Pancreas (tissue), 10 donors: ENCODE measurements at regions not wholly inside any gene's neighbourhood (a gene's known extent, or its start where the extent isn't known, plus 50 kb on each side); places are given as distances from the start of the nearest gene placed in this dataset.

ENCODE experiments used
- ATAC-seq, 4 donors: fragments of 200-7000 bp; cut with Tn5 transposase; one replicate each; pipeline versions ENCODE4 v1.8.0 to v1.9.1; 2020; ENCODE audit warnings: mild to moderate bottlenecking in 4 of 4, moderate library complexity in 4 of 4
- DNase-seq, 6 donors: peaks; one replicate each; pipeline ENCODE4 v3.0.0-alpha.2; 2020
- FAIRE-seq: peaks from 2 replicates; lab custom pipeline; 2012; peaks lifted over from hg19 to GRCh38; lab: Jason Lieb, UNC
- H3K27ac ChIP-seq, 4 donors: fragments of 200-600 bp; sonication (generic); 1 replicate in 3 of 4; 2 replicates in 1 of 4; pipeline versions ENCODE4 v1.5.0 to v1.8.0; 2020
- H3K27me3 ChIP-seq, 4 donors: fragments of 200-600 bp; one replicate each; pipeline ENCODE4 v1.8.0; 2021
- H3K36me3 ChIP-seq, 3 donors: fragments of 200-600 bp; sonication (generic) in 1 of 3; one replicate each; pipeline versions ENCODE4 v1.5.0 to v1.8.0; 2020 to 2021
- H3K4me1 ChIP-seq, 3 donors: fragments of 200-600 bp; one replicate each; pipeline ENCODE4 v1.8.0; 2021
- H3K4me3 ChIP-seq, 4 donors: fragments of 200-600 bp; sonication (generic) in 2 of 4; one replicate each; pipeline versions ENCODE4 v1.5.0 to v1.8.0; 2020 to 2021
- H3K9me3 ChIP-seq, 4 donors: fragments of 200-600 bp; one replicate each; pipeline ENCODE4 v1.8.0; 2021
- CTCF ChIP-seq, 4 donors: fragments of 200-600 bp; sonication (generic) in 3 of 4; IDR thresholded peaks; one replicate each; pipeline versions ENCODE4 v1.5.0 to v1.8.0; 2021; ENCODE audit warnings: antibody characterized with exemption in 4 of 4
- WGBS, 2 donors: extraction: QIAGEN DNeasy Blood & Tissue Kit; methylation state at CpG; one replicate each; pipeline ENCODE4 v1.1.7; 2013; 5-methylcytosine and 5-hydroxymethylcytosine counted together
- intact Hi-C, 3 donors: fragments of 100-400 bp; cut with DNase I; formaldehyde crosslinking; loops; one replicate each; pipeline versions ENCODE4 v1.11.1 to v1.14.2; 2022
- donor health status: healthy with polysubstance abuse.
- donor health status: DM: no; HTN: no; CAD: no; lungs with moderate emphysema.
- donor health status: DM: no; HTN: no; CAD: no.
- donor health status: control.
- donor health status: control.
- donor health status: Bipolar disorder and iron deficiency.
- donor health status: DM: yes; HTN: yes; CAD: no.
- donor health status: DM: no; HTN: no; CAD: no.
- donor health status: DM: no; HTN: no; CAD: no.
- donor health status: DM: yes; HTN: yes; CAD: no.

- 68 to 70% methylated on average over 1 of the region's 1 CpG for WGBS, 2 donors
- no peak overlapping the region for H3K27ac ChIP-seq
- ATAC-seq, result no peak
- intact Hi-C loops, result no loop called here
- no peak overlapping the region for H3K4me3 ChIP-seq
- H3K9me3 ChIP-seq, result no peaks in the 10 kb centered on the region
- H3K4me1 ChIP-seq, result no peaks in the 10 kb centered on the region
- FAIRE-seq, result no peak
- no peaks in the 10 kb centered on the region for H3K36me3 ChIP-seq
- no peak for DNase-seq
- TF ChIP-seq CTCF (IDR thresholded peaks at IDR 0.05), result no peak
- no peaks in the 10 kb centered on the region for H3K27me3 ChIP-seq
Observed at GRCh38 chr3:159250961-159251360, 449.1 kb downstream of the MFSD1 start.

GRCh38 chr3:159252274-159252673, 450.4 kb downstream of the MFSD1 start:
- no peaks in the 10 kb centered on the region for H3K9me3 ChIP-seq
- H3K4me3 ChIP-seq, result no peak overlapping the region
- TF ChIP-seq CTCF (IDR thresholded peaks at IDR 0.05), result no peak
- H3K27me3 ChIP-seq, result no peaks in the 10 kb centered on the region
- no peak for DNase-seq
- 55 to 67% methylated on average over 1 of the region's 1 CpG for WGBS, 2 donors
- H3K4me1 ChIP-seq, result no peaks in the 10 kb centered on the region
- H3K27ac ChIP-seq, result no peak overlapping the region
- intact Hi-C loops, result no loop called here
- H3K36me3 ChIP-seq, result no peaks in the 10 kb centered on the region
- ATAC-seq, result no peak
- no peak for FAIRE-seq

GRCh38 chr3:159252772-159253384, 451.0 kb downstream of the MFSD1 start:
- Histone ChIP-seq H3K36me3 (no peaks in the 10 kb centered on the region), H3K27me3 (no peaks in the 10 kb centered on the region), H3K9me3 (no peaks in the 10 kb centered on the region), H3K4me3 (no peak overlapping the region), H3K27ac (no peak overlapping the region), H3K4me1 (no peaks in the 10 kb centered on the region)
- intact Hi-C loops, result no loop called here
- DNase-seq, result no peak
- FAIRE-seq, result no peak
- peak in 1 of 4 donors; percentile 48 for ATAC-seq
- 15 to 34% methylated on average over 2 of the region's 2 CpGs for WGBS, 2 donors
- peak in 2 of 4 donors; percentile 6 to 16 for TF ChIP-seq CTCF (IDR thresholded peaks at IDR 0.05)

GRCh38 chr3:159253860-159254259, 452.0 kb downstream of the MFSD1 start:
- ATAC-seq, result no peak
- Histone ChIP-seq H3K27me3 (no peaks in the 10 kb centered on the region), H3K36me3 (no peaks in the 10 kb centered on the region), H3K4me1 (no peaks in the 10 kb centered on the region), H3K4me3 (no peak overlapping the region), H3K9me3 (no peaks in the 10 kb centered on the region), H3K27ac (no peak overlapping the region)
- intact Hi-C loops, result no loop called here
- 9 to 28% methylated on average over 1 of the region's 1 CpG for WGBS, 2 donors
- no peak for FAIRE-seq
- DNase-seq, result no peak
- no peak for TF ChIP-seq CTCF (IDR thresholded peaks at IDR 0.05)

GRCh38 chr3:159257954-159258353, 456.1 kb downstream of the MFSD1 start:
- Histone ChIP-seq H3K9me3 (no peaks in the 10 kb centered on the region), H3K27me3 (peaks cover 0 to 8% (median 0%) of the 10 kb centered on the region in 4 donors), H3K27ac (no peak overlapping the region), H3K36me3 (no peaks in the 10 kb centered on the region), H3K4me1 (no peaks in the 10 kb centered on the region), H3K4me3 (no peak overlapping the region)
- intact Hi-C loops, result loop anchor here in 2 of 3 donors (5.0 kb wide), 2 partner anchors 341 to 416 kb away; no protein-coding TSS in a partner anchor
- no peak for FAIRE-seq
- 60 to 68% methylated on average over 4 of the region's 4 CpGs for WGBS, 2 donors
- no peak for TF ChIP-seq CTCF (IDR thresholded peaks at IDR 0.05)
- ATAC-seq, result no peak
- no peak for DNase-seq
